Inflammatory macrophage treated with lipopolysaccharide for 4 hours (primary cell): ENCODE measurements at regions not wholly inside any gene's neighbourhood (a gene's known extent, or its start where the extent isn't known, plus 50 kb on each side); places are given as distances from the start of the nearest gene placed in this dataset.

Experiments
- DNase-seq: peaks from one replicate; pipeline ENCODE4 v3.0.0-alpha.2; 2020

DNA sequence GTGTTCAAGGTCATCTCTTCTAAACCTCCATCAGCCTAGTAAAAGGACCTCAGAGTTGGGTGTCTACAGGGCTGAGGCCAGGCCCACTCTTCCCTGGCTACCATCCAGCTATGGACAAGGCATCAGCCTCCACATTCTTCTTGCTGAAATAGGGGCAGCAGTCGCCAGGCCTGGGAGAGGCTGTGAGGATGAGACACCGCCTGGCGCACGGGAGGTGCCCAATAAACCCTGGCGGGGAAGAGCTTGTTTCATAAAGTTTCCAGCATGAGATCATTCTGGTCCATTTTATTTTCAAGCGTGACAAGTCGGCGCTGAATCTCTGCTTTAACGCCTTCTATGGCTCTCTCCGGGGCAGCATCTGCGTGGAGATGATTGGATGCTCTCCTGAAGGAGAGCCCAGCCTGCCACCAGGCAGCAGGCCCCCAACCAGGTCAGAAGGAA is 153.4 kb downstream of the OLFM1 start:
- DNase-seq, result no peak

DNA sequence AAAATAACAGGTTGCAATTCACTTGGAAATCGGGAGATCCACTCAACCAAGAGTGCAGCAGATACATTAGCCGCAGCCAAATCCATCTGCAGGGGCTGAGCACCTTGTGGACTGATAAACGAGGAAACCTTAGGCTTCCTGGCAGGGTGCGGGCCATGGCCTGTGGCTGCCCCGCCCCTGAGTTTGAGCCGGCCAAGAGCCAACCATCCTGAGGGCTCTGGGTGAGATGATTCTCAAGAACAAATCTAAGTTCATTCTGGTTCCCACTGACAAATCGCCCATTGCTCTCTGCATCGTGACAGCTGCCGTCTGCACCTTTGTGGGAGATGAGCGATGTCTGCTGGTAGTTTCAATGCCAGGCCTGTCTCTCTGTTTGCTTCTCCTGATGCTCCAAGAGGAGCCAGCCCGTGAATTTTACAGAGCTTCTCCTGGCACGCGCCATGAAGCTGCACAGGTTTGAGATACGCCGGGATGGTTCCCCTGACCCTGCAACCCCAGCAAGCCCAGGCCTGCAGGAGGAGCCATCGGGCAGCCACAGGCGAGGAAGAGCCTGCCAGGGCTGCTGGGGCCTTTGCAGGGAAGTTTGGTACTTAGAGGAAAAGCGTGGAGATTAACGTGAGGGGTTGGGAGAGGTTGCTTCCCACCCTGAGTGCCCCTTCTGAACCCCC is 154.0 kb downstream of the OLFM1 start:
- no peak for DNase-seq

DNA sequence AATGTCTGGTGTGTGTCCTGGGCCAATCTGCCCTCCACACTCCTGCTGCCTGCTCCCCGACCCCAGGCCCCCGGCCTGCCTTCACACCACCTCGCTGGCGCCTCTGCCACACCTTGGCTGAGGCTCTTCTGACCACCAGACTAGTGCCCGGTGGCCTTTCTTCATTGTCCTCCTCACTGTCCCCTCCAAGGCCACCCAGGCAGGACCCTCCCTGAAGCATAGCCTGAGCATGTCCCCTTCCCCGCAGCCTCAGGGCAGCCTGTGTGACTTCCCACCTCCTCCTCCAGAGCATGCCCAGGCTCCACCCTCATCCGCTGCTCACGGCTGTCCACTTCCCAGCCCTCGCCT is 154.6 kb downstream of the OLFM1 start:
- no peak for DNase-seq

DNA sequence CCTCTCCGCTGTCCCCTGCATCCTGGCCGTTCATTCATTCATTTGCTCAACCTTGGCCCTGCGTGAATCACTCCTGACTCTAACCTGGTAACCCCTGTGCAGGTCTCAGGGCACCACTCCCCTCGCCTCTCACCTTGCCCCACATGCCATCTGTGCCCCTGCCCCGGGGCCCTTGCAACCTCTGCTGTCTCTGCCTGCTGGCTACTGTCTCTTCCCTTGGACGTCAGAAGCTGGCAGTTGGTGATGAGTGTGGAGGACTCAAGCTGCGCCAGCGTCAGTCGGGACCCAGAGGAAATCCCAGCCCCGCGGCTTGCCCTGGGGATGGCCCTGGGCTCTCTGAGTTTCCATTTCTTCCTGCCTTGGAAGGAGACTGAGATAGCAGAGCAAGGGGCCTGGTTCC is 154.9 kb downstream of the OLFM1 start:
- DNase-seq, result no peak

DNA sequence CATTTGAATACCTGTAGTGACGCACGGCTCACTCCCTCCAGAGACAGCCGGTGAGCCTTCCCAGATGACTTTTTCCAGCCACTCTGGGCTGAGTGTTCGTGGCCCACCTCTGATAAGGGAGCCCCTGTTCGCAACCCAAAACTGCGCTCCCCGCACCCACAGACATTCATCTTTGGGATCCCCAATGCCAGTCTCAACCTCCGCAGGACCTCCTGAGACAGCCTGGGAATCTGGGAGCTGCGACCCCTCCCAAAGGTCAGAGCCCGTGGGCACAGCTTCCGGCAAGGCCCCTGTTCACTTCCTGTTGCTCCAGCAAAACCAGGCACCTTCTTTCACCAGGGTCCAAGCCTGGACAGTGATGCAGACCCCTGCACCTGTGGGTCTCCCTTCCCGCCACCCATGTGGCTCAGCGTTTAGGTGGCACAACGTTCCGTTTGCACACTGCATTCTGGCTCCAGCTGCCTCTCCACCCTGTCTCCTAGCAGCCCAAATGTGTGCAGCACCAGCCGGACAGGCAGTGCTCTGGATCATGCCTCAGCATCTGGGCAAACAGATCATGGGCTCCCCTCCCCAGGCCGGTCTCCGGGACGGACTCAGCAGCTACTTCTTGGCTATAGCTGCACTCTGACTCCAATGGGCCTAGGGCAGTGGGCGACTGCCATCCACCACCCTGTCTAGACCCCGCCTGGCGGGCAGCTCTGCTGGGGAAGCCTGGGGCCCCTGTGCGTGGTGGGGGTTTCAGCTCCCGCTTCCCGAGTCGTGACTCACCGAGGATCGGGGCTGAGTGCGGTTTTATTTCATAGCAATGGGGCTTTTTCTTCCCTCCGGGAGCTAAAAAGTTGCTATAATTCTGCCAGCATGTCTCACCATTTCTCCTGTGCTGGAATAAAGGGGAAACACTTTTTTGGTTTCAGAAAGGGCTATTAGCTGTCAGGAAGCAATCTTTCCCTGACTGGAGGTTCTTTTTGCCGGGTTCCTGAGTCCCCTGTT is 156.0 kb downstream of the OLFM1 start:
- no peak for DNase-seq

DNA sequence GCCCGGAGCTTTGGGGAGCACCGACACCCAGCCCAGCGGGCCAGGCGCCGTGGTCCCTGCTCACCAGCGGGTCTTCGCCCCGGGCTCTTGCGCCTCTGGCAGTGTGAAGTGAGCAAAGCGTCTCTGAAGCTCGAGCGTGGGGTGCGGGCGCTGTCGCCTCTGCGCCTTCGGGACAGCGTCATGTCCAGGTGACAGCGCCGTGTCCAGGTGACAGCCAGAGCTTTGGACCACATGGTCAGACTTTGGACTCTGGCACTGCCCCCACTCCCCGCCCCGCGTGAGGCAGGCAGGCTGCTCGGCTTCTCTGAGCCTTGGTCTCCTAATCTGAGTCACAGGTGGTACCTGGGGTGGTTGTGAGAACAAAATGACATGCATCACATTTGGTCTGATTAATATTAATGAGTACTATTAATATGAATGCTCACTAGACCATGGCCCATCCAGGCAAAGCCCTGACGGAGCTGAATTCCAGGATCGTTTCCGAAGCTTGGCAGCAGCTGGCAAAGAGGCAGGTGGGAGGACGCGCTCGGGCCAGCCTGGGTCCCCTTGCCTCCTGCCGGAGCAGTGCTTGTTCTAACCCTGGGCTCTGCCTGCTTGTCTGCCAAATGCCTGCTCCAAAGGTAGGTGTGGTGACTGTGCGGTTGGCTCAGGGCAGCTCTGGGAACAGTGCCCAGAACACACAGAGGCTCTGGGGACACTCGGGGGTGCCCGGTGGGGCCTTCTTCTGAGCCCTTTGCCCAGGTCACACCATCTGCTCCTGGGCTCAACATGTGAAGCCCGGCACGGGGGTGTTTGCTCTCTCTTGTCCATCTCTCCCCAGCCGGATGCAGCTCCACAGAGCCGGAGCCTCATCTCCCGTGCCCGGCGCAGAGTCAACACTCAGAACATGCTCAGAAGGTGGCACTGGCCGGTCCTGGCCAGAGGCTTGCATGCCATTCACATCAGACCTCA is 157.1 kb downstream of the OLFM1 start:
- DNase-seq, result no peak

DNA sequence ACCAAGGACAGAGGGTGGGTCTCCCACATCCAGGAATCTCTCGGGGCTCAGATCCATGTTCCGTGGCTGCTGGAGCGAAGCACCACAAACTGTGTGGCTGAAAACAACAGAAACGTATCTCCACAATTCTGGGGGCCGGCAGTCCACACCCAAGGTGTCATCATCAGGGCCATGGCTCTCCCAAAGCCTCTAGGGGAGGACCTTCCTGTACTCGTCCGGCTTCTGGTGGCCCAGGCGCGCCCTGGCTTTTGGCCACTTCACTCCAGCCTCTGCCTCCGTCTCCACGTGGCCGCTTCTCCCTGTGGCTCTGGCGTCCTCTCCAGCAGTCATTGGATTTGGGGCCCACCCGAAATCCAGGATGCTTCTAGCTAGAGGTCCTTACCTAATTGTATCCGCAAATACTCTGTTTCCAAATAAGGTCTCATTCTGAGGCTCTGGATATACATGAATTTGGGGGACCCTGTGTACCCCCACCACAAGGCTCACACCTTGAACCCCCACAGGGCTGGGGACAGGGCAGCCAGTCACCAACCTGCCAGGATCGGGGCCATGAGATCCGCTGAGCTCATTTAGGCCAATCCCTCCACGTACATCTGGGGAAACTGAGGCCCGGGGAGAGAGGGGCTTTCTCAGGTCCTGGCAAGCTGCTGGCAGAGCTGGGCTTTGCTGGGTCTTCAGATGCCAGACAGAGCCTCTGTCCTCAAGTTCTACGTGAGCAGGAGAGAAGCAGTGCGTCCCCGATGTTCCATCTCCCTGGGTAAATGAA is 158.2 kb downstream of the OLFM1 start:
- DNase-seq, result no peak

DNA sequence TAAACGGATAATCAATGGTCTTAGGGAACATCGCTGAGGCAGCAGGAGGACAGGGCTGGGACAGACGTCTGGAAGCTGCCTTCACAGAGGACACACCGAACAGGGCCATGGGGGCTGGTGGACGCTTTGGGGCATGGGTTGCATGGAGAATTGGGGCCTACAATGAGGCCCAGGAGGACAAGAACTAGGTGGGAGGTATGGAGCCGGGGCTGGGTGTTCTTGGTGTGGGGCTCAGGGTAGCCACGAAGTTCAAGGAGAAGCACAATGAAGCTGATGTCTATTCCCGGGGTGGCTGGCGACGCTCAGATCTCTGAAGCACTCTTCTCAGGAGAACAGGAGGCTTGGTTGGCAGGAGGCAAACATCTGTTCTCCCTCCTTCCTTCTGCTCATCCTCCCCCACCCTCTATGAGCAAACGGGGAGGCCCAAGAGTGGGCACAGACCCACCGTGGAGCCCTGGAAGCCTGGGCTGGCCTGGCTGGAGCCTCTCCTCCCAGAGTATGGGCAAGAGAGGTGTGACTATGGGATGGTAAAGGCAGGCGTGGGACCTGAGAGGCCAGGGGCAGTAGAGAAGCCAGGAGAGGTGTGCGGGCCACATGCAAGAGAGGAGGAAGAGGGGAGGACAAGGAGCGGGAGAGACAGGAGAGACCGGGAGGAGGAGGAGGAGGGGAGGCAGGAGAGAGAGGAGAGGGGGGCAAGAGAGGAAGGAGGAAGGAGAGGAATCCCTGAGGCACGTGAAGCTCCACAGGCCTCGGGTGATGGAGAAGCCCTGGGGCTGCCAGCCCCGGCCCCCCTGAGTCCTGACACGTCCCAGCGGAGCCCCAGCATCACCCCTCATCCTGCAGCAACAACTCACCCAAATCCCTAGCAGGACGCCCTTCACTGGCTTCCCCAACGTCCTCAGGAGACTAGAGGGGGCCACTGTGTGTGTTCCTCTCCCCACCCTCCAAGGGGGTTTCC is 159.1 kb downstream of the OLFM1 start:
- no peak for DNase-seq

DNA sequence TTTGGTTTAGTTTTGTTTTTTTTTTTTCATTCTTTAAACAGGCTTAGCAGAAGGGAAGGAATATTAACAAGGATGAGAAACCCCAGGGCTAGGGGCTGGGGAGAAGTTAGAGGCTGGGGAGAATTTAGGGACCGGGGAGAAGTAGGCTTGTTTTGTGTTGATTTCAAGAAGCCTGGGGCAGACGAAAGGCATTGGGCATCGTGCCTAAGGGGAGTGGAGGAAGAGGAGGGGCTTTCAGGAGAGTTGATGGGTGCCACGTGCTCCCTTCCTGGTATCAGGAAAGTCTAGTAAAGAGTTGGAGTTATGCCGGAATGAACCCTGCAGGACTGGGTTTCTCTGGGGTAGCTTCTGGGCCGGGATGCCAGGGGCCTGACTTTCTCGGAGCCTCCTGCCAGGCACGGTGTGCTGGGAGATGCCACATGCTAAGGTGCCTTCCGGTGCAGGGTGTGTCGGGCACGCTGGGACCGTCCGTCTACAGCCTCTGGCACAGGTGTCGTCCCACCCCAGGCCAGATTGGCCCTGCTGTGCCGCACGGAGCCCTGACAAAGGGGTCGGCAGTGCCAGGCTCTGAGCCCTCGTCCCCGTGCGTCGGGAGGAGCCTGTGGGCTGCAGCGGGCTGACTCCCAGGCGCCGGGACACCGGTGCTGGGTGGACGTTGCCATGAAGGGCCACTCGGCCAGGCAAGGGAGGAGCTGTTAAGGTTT is 159.9 kb downstream of the OLFM1 start:
- DNase-seq, result no peak

DNA sequence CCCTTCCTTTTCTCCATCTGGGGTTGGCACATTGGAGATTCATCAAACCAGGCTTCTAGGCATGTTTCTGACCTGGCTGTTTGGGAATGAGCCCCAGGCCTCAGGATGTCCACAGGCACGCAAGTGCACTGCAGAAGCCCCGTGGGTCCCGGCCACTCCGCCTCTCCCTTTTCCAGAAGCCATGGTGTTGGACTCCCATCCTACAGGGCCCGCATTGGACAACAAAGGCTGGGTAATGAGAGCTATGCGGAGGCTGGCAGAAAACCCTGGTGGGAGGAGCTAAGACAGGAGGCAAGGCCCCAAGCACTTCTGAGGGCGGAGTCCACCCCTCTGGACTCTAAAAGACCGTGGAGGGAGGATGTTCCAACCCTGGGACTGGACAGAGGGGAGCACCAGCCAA is 160.6 kb downstream of the OLFM1 start:
- DNase-seq, result no peak

DNA sequence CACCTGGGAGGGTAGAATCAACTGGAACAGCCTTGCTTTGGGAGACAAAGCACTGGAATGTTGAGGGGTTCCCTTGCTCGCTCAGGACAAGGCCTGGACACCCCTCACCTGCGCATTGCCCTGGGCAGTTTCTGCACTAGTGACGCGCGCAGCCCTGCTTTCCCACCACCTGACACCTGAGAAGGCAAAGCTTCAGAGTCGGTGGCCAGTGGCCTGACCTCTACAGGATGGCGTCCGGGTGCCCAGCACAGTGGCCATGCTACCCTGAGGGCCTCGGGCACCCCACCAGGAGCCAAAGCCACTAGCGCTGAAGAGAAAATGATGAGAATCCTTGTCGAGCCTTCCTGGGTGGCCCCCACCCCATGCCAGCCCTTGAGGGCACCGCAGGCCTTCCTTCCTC is 161.3 kb downstream of the OLFM1 start:
- no peak for DNase-seq

DNA sequence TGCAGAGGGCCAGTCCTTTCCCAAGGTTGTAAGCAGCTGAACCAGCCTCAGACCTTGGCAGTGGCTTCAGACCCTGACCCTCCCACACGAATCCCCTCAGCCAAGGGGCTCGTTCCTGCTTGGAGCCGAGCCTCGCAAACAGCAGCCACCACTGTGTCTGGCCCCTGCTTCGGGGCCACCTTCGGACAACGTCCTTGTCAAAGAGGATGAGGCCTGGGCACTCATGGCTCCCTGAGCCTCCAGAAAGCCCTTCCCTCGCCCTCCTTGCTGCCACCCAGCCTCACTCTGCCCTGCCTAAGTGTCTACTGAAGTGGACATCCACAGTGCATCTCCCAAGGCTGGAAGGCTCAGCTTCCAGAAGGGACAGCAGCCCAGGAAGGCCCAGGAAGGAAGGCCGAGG is 161.7 kb downstream of the OLFM1 start:
- no peak for DNase-seq

DNA sequence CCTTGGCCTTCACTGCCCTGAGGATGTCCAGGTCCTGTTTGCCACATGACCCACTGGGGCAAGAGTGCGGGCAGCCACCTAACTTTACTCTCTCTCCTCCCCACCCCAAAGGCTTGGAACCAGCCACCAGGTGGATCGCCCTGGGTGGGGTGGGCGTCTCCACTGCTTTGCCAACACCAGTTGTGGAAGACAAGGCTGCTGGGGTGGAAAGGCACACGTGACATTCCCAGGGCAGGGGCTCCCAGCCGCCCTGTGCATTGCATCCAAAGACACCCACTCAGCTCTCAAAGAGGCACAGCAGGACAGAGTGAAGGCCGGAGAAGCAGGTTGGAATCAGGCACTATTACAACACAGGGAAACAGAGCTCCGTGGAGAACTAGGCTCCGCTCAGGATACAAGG is 162.2 kb downstream of the OLFM1 start:
- no peak for DNase-seq

DNA sequence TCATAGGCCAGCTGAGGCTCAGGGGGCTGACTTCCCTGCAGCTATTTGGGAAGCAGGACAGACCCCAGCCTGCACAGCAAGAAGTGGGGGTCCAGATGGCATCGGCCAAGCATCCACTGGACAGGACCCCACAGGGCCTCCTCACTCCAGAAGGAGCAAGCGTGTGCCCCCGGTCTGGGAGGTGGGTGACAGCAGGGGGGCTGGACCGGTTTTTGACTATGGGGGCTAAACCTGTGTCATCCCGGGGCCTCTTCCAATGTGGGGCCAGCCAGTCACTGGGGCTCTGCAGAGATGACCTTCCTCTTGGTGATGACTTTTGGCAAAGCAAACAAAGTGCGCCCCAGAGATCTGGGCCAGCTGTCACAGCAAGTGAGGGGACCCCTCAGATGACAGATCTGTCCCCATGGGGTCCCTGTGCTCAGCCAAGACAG is 163.9 kb downstream of the OLFM1 start:
- DNase-seq, result no peak

DNA sequence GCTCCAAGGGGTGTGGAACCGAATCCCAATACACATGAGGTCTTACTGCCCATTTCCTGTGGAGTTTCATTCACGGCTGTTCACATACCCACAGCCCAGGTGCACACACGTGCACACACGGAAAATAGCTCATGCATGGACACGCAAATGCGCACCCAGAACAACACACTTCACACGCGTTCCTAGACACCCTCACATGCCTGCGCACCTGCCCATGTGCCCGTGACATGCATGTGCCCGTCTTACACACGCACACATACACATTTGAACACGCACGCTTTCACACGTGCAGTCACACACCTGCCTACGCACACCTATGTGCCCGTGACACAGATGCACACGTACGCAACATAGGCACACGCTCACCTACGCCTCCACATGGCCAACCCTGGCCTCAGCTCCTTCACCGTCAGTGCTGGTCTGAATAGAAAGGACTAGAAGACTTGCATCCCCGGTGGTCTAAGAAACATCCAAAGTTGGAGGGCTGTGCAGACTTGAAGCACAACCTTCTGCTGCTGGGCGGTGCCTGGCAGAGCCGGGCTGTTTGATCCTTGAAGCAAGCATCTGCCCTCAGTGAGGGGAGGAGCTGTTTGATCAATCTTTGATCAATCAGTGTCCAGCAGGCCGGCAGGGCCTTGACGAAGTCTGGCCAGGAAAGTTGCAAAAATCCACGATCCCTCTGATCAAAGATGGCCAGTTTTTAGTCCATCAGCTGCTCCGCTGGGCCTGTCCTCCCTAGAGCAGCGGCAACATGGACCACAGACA is 164.7 kb downstream of the OLFM1 start:
- no peak for DNase-seq

DNA sequence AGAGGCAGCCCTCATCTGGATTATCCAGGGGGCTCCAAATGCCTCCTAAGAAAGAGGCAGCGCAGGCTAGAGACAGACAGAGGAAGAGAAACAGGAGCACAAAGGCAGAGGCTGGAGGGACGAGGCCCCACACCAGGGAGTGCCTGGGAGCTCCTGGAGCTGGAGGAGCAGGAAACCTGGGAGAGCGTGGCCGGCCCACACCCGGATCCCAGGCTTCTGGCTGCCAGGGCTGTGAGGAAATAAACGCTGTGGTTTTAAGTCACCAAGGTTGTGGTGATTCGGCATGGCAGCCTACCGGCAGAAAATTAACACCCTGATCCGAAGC is 165.5 kb downstream of the OLFM1 start:
- DNase-seq, result no peak

DNA sequence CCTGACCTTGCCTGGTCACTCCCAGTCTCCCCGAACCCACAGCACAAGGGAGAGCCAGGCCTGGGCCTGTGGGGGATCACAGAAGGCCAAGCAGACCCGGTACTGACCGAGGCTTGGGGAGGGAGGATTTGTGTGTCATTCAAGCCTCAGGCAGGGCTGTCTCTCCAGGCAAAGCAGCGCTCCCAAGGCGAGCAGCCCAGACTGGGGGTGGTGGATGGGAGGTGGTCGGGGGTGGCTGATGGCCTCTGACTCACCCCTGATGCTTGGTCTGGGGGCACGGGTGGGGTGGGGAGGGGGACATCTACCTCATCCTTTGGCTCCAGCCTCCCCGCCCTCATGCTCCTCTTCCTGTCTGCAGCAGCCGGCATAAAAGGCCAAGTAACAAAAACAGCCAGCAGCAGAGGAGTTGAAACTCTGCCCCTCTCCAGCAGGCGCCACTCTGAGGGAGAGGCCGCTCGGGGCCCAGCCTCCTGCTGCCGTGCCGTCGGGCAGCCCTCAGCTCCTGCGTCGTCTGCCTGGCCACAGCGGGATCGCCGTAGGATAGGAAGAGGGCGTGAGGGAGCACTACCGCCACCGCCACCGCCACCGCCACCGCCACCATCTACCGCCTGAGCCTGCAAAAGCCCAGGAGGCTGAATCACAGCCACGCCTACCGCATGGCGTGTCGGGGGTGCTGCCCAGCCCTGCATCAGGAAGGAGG is 166.0 kb downstream of the OLFM1 start:
- DNase-seq, result no peak

DNA sequence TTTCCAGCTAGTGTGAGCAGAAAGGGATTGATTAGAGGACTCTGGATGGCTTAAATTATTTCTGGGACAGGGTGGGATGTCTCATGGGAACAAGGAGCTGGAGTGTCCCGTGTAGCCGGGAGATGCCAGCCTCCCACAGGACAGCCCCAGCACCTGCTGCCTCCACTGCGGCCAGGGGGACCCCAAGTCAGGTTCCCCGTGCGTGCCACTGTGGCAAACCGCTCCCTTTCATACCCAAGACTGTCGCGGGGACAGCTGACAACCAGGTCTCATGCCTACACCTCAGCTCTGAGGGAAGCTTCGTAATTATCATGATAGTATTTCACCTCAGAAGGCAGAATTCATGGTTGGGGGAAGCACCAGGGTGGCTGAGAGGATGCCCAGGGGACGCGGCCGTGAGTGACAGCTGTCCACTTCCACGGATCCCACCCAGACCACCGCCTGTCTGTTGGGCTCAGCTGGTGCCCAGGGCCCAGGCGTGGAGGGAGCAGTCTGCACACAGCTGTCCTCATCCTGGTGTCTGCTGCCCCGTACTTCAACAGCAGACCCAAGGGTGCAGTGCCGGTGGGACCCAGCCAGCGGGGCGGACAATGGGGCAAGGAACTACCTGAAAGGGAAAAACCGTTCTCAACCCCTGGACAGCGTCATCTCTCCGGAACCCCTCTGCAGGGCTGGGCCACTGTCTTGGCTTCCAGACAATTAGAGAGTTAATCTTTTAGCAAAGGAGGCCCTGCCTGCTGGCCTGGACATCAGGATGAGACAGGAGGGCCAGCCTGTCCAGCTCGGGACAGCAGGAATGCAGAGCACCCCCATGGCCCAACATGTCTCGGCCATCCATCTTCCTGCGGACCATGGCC is 166.9 kb downstream of the OLFM1 start:
- no peak for DNase-seq
